ENCODE measurements at regions not wholly inside any gene's neighbourhood (a gene's known extent, or its start where the extent isn't known, plus 50 kb on each side); places are given as distances from the start of the nearest gene placed in this dataset.
A peak's percentile ranks its signal among the peaks of the same experiment; 100 is the strongest.

DNA sequence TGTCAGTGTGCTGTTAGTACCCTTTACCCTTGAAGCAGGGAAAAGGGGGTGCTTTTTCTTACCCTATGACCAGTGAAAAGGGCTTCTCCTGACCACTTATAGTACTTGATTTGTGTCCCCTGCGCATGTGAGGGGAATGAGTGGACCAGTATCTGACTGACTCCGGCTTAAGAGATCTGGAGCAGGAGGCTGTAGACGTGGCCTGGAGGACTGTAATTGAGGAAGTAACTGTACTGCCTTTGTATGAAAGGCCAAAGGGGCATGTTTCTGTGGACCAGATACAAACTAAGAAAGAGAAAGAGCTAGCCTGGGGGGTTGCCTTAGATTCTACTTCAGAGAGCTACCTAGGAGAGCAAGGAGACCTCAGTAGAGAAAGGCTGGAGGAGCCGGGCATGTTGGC lies 89.9 kb upstream of the TBL1XR1 start:
- 80 to 92% methylated on average over 3 to 4 of the region's 4 CpGs for WGBS, 2 donors
- intact Hi-C loops (cut with DNase I), result no loop called here
- no peaks in the 10 kb centered on the region for H3K9me3 ChIP-seq
- no peak overlapping the region for H3K27ac ChIP-seq
- H3K4me1 ChIP-seq, result peaks cover 0 to 8% (median 8%) of the 10 kb centered on the region in 3 donors
- TF ChIP-seq POLR2A (IDR thresholded peaks at IDR 0.05), result no peak
- TF ChIP-seq, protein P1, sequence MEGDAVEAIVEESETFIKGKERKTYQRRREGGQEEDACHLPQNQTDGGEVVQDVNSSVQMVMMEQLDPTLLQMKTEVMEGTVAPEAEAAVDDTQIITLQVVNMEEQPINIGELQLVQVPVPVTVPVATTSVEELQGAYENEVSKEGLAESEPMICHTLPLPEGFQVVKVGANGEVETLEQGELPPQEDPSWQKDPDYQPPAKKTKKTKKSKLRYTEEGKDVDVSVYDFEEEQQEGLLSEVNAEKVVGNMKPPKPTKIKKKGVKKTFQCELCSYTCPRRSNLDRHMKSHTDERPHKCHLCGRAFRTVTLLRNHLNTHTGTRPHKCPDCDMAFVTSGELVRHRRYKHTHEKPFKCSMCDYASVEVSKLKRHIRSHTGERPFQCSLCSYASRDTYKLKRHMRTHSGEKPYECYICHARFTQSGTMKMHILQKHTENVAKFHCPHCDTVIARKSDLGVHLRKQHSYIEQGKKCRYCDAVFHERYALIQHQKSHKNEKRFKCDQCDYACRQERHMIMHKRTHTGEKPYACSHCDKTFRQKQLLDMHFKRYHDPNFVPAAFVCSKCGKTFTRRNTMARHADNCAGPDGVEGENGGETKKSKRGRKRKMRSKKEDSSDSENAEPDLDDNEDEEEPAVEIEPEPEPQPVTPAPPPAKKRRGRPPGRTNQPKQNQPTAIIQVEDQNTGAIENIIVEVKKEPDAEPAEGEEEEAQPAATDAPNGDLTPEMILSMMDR (IDR thresholded peaks at IDR 0.05), result no peak
- H3K36me3 ChIP-seq, result no peaks in the 10 kb centered on the region
- no peaks in the 10 kb centered on the region for H3K27me3 ChIP-seq
- DNase-seq, result no peak
- no peak overlapping the region for H3K4me3 ChIP-seq

DNA sequence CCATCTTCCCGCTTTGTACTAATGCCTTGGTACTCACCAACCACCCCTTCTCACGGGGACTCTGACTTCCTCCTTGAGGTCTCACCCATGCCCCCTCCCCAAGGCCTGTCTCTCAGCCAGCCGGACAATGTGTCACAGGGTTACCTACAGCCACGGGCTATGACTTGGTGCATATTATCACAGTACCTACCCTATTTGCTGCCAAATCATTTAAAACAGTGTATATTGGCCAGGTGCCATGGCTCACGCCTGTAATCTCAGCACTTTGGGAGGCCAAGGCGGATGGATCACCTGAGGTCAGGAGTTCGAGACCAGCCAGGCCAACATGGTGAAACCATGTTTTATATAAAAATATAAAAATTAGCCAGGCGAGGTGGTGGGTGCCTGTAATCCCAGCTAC lies 93.4 kb upstream of the TBL1XR1 start:
- intact Hi-C loops (cut with DNase I), result no loop called here
- H3K4me1 ChIP-seq, result peaks cover 4 to 18% (median 5%) of the 10 kb centered on the region in 3 donors
- no peaks in the 10 kb centered on the region for H3K27me3 ChIP-seq
- no peak overlapping the region for H3K4me3 ChIP-seq
- TF ChIP-seq POLR2A (IDR thresholded peaks at IDR 0.05), result no peak
- TF ChIP-seq, protein P1 (IDR thresholded peaks at IDR 0.05), result no peak
- H3K27ac ChIP-seq, result no peak overlapping the region
- 63 to 77% methylated on average over 8 of the region's 8 CpGs for WGBS, 2 donors
- no peak for DNase-seq
- no peaks in the 10 kb centered on the region for H3K36me3 ChIP-seq
- H3K9me3 ChIP-seq, result no peaks in the 10 kb centered on the region

DNA sequence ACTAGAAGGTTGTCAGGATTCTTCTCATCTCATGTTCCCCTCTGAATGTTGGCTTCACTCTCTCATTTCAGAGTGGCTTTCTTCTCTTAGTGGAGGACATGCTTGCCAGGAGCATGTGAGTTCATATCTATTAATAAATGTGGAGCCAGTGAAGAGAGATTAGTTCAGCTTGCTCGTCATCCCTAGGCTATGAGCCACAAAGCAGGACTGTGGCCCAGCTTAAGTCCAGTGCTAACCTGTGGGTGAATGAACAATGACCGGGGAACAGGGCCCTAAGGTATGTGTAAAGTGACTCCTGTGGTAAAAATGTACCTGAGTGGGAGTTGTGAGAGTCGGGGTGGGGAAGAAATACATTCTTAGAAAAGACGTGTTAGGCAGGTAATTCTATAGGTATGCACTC lies 96.9 kb upstream of the TBL1XR1 start:
- Histone ChIP-seq H3K36me3 (no peaks in the 10 kb centered on the region), H3K4me3 (no peak overlapping the region), H3K9me3 (no peaks in the 10 kb centered on the region), H3K27ac (peak overlapping the region in 3 of 4 donors; percentile 21 to 52 (median 22)), H3K27me3 (no peaks in the 10 kb centered on the region), H3K4me1 (peaks cover 4 to 21% (median 5%) of the 10 kb centered on the region in 3 donors)
- DNase-seq, result no peak
- no peak for TF ChIP-seq POLR2A (IDR thresholded peaks at IDR 0.05)
- TF ChIP-seq, protein P1 (IDR thresholded peaks at IDR 0.05), result no peak
- intact Hi-C loops (cut with DNase I), result no loop called here
- WGBS, 2 donors, result 16 to 64% methylated on average over 4 of the region's 4 CpGs

DNA sequence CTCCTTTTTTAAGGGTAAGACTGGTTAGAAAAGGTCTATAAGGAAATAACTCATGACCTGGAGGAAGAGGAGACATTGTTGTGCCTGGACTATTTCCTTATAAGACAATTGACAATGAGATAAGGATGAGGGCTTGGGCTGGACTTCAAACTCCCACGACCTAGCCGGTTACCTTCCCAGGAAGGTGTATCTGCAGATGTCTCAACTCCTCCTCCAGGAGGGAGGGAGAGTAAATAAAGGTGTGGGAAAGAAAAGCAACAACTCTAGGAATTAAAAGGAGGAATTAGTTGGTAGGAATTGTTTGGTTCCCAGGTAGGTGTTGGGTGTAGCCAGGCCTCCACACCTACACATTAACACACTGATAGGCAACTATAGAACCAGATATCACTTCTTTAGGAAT lies 97.8 kb upstream of the TBL1XR1 start:
- TF ChIP-seq, protein P1 (IDR thresholded peaks at IDR 0.05), result no peak
- no peak for TF ChIP-seq POLR2A (IDR thresholded peaks at IDR 0.05)
- no peaks in the 10 kb centered on the region for H3K27me3 ChIP-seq
- no peaks in the 10 kb centered on the region for H3K9me3 ChIP-seq
- WGBS, 2 donors, result 27 to 47% methylated on average over 2 of the region's 2 CpGs
- intact Hi-C loops (cut with DNase I), result no loop called here
- peaks cover 4 to 24% (median 5%) of the 10 kb centered on the region in 3 donors for H3K4me1 ChIP-seq
- H3K27ac ChIP-seq, result peak overlapping the region in 3 of 4 donors; percentile 7 to 52 (median 22)
- H3K4me3 ChIP-seq, result no peak overlapping the region
- no peaks in the 10 kb centered on the region for H3K36me3 ChIP-seq
- DNase-seq, result no peak

DNA sequence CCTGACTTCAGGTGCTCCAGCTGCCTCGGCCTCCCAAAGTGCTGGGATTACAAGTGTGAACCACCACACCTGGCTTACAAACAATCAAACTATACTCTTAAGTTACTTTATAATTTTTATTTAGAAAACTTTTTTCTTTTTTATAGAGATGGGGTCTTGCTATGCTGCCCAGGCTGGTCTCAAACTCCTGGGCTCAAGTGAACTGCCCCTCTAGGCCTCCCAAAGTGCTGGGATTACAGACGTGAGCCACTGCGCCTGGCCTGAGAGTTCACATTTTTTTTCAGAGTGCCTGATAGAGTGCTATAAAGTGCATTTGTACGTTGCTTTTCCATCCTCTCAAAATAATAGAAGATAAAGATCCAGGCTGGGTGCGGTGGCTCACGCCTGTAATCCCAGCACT lies 102.0 kb upstream of the TBL1XR1 start:
- Histone ChIP-seq H3K27ac (no peak overlapping the region), H3K27me3 (no peaks in the 10 kb centered on the region), H3K4me1 (peaks cover 4 to 21% (median 5%) of the 10 kb centered on the region in 3 donors), H3K4me3 (no peak overlapping the region), H3K9me3 (no peaks in the 10 kb centered on the region), H3K36me3 (no peaks in the 10 kb centered on the region)
- DNase-seq, result no peak
- 93 to 98% methylated on average over 4 to 5 of the region's 6 CpGs for WGBS, 2 donors
- intact Hi-C loops (cut with DNase I), result no loop called here
- TF ChIP-seq POLR2A (IDR thresholded peaks at IDR 0.05), result no peak
- TF ChIP-seq, protein P1 (IDR thresholded peaks at IDR 0.05), result no peak
